ENCODE measurements at regions not wholly inside any gene's neighbourhood (a gene's known extent, or its start where the extent isn't known, plus 50 kb on each side); places are given as distances from the start of the nearest gene placed in this dataset.

GRCh38 chr2:144801766-144802165 is 281.8 kb upstream of the ZEB2 start:
- ChIA-PET CTCF (no interaction called here), POLR2A (no interaction called here)
- Histone ChIP-seq H3K9me3 (ENCODE audit: control insufficient read depth, insufficient read depth, low read depth, low read length) (no peaks in the 10 kb centered on the region), H3K27me3 (ENCODE audit: control insufficient read depth, insufficient read depth, low read length) (no peaks in the 10 kb centered on the region), H3K27ac (ENCODE audit: low read length) (no peak overlapping the region), H3K36me3 (ENCODE audit: control insufficient read depth, insufficient read depth, low read length) (no peaks in the 10 kb centered on the region), H3K4me1 (ENCODE audit: control insufficient read depth, insufficient read depth, low read length) (no peaks in the 10 kb centered on the region), H3K4me3 (ENCODE audit: low read depth in 2 of 2, low read length in 2 of 2) (no peak overlapping the region)
- no peak for DNase-seq (ENCODE audit: low read depth, low spot score)
- TF ChIP-seq TCF7L2 (IDR thresholded peaks at IDR 0.05; ENCODE audit: low read depth, low read length) (no peak), POLR2AphosphoS5 (IDR thresholded peaks at IDR 0.05; ENCODE audit: low read depth, low read length) (no peak), REST (IDR thresholded peaks at IDR 0.05; ENCODE audit: insufficient read depth in 1 of 2, low read depth in 2 of 2, low read length in 1 of 2) (no peak), SIN3A (IDR thresholded peaks at IDR 0.05; ENCODE audit: borderline replicate concordance, insufficient read depth, low read depth, low read length) (no peak)
- TF ChIP-seq, protein P1, sequence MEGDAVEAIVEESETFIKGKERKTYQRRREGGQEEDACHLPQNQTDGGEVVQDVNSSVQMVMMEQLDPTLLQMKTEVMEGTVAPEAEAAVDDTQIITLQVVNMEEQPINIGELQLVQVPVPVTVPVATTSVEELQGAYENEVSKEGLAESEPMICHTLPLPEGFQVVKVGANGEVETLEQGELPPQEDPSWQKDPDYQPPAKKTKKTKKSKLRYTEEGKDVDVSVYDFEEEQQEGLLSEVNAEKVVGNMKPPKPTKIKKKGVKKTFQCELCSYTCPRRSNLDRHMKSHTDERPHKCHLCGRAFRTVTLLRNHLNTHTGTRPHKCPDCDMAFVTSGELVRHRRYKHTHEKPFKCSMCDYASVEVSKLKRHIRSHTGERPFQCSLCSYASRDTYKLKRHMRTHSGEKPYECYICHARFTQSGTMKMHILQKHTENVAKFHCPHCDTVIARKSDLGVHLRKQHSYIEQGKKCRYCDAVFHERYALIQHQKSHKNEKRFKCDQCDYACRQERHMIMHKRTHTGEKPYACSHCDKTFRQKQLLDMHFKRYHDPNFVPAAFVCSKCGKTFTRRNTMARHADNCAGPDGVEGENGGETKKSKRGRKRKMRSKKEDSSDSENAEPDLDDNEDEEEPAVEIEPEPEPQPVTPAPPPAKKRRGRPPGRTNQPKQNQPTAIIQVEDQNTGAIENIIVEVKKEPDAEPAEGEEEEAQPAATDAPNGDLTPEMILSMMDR (IDR thresholded peaks at IDR 0.05): no peak
- in situ Hi-C loops (cut with HindIII; ENCODE audit: low pct_unique_long_range_greater_than_20kb, low sequenced_read_pairs): no loop called here
- no TSS peak for BruUV-seq (replicated peaks)
- ATAC-seq: no peak
- intact Hi-C loops (cut with micrococcal nuclease; ENCODE audit: unreplicated experiment): no loop called here

DNA sequence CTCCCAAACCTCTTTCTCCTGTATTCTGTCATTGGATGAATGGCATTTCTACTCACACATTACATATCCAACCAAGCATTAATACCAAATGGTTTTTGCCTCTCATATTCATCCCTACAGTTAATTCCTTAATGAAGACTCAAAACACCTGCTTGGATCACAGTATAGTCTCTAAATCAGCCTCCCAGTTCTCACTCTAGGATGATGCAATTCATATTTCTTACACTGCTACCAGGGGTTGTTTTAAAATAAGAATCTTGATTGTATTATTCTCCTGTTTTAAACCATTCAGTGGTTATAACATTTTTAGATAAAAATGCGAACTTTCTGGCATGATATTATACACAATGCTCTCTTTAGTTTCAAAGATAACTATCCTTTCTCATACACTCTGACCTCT is 281.4 kb upstream of the ZEB2 start:
- ATAC-seq (no peak), DNase-seq (ENCODE audit: low read depth, low spot score) (no peak)
- in situ Hi-C loops (cut with HindIII; ENCODE audit: low pct_unique_long_range_greater_than_20kb, low sequenced_read_pairs): no loop called here
- TF ChIP-seq POLR2AphosphoS5 (IDR thresholded peaks at IDR 0.05; ENCODE audit: low read depth, low read length): no peak
- TF ChIP-seq TCF7L2 (IDR thresholded peaks at IDR 0.05; ENCODE audit: low read depth, low read length): no peak
- TF ChIP-seq SIN3A (IDR thresholded peaks at IDR 0.05; ENCODE audit: borderline replicate concordance, insufficient read depth, low read depth, low read length): no peak
- no peak for TF ChIP-seq REST (IDR thresholded peaks at IDR 0.05; ENCODE audit: insufficient read depth in 1 of 2, low read depth in 2 of 2, low read length in 1 of 2)
- TF ChIP-seq, protein P1 (IDR thresholded peaks at IDR 0.05): no peak
- ChIA-PET POLR2A (no interaction called here), CTCF (no interaction called here)
- Histone ChIP-seq H3K27ac (ENCODE audit: low read length) (no peak overlapping the region), H3K9me3 (ENCODE audit: control insufficient read depth, insufficient read depth, low read depth, low read length) (no peaks in the 10 kb centered on the region), H3K36me3 (ENCODE audit: control insufficient read depth, insufficient read depth, low read length) (no peaks in the 10 kb centered on the region), H3K27me3 (ENCODE audit: control insufficient read depth, insufficient read depth, low read length) (no peaks in the 10 kb centered on the region), H3K4me3 (ENCODE audit: low read depth in 2 of 2, low read length in 2 of 2) (no peak overlapping the region), H3K4me1 (ENCODE audit: control insufficient read depth, insufficient read depth, low read length) (no peaks in the 10 kb centered on the region)
- intact Hi-C loops (cut with micrococcal nuclease; ENCODE audit: unreplicated experiment): no loop called here
- no TSS peak for BruUV-seq (replicated peaks)
